ENCODE measurements at regions not wholly inside any gene's neighbourhood (a gene's known extent, or its start where the extent isn't known, plus 50 kb on each side); places are given as distances from the start of the nearest gene placed in this dataset.

GRCh38 chr19:28586474-28586873 lies 626.5 kb downstream of the UQCRFS1 start:
- H3K4me3 ChIP-seq (replicated peaks in 1 of 2; ENCODE audit: low read depth in 2 of 2, low read length in 2 of 2): no peak overlapping the region
- no peak for DNase-seq (ENCODE audit: low read depth in 2 of 2)
- TF ChIP-seq, protein P1, sequence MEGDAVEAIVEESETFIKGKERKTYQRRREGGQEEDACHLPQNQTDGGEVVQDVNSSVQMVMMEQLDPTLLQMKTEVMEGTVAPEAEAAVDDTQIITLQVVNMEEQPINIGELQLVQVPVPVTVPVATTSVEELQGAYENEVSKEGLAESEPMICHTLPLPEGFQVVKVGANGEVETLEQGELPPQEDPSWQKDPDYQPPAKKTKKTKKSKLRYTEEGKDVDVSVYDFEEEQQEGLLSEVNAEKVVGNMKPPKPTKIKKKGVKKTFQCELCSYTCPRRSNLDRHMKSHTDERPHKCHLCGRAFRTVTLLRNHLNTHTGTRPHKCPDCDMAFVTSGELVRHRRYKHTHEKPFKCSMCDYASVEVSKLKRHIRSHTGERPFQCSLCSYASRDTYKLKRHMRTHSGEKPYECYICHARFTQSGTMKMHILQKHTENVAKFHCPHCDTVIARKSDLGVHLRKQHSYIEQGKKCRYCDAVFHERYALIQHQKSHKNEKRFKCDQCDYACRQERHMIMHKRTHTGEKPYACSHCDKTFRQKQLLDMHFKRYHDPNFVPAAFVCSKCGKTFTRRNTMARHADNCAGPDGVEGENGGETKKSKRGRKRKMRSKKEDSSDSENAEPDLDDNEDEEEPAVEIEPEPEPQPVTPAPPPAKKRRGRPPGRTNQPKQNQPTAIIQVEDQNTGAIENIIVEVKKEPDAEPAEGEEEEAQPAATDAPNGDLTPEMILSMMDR (IDR thresholded peaks at IDR 0.05; ENCODE audit: low read depth, low read length): no peak

GRCh38 chr19:28585796-28586195 lies 627.2 kb downstream of the UQCRFS1 start:
- TF ChIP-seq, protein P1 (IDR thresholded peaks at IDR 0.05; ENCODE audit: low read depth, low read length): no peak
- H3K4me3 ChIP-seq (replicated peaks in 1 of 2; ENCODE audit: low read depth in 2 of 2, low read length in 2 of 2): no peak overlapping the region
- no peak for DNase-seq (ENCODE audit: low read depth in 2 of 2)

GRCh38 chr19:28583713-28584112 lies 629.2 kb downstream of the UQCRFS1 start:
- DNase-seq (ENCODE audit: low read depth in 2 of 2): no peak
- no peak overlapping the region for H3K4me3 ChIP-seq (replicated peaks in 1 of 2; ENCODE audit: low read depth in 2 of 2, low read length in 2 of 2)
- TF ChIP-seq, protein P1 (IDR thresholded peaks at IDR 0.05; ENCODE audit: low read depth, low read length): no peak

DNA sequence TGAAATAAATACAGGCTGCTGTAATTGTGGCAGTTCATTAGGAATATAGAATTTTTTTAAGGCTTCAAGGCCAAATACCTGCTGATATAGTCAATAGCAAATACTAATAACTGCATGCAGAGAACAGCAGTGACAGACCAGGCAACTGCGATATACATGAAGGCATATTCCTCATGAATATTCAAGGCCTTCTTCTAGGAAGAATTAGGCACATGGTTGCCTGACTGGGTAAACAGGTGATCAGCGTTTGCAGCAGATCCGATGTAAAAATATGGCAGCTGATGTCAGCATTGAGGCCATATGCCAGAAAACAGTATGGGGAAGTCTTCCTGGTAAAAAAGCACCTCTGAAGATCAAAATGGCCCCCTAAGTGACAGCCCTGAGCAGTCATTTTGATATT lies 629.7 kb downstream of the UQCRFS1 start:
- TF ChIP-seq, protein P1 (IDR thresholded peaks at IDR 0.05; ENCODE audit: low read depth, low read length): no peak
- H3K4me3 ChIP-seq (replicated peaks in 1 of 2; ENCODE audit: low read depth in 2 of 2, low read length in 2 of 2): no peak overlapping the region
- no peak for DNase-seq (ENCODE audit: low read depth in 2 of 2)

DNA sequence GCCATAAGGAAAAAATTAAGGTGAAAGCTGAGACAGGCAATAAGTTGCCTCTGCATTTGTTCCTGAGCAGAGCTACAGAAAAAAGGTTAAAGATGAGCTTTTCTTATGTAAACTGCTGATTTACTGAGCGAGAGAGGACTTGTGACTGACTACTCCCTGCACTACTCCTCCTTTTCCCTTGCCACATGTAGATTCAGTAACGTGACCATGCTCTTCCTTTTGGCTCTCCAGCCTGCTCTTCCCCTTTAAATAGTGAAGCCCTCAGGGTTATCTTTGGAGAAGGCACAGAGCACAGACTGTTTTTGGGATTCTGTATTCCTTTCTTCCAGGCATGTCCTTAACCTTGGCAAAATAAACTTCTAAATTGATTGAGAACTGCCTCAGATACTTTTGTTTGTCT lies 630.2 kb downstream of the UQCRFS1 start:
- TF ChIP-seq, protein P1 (IDR thresholded peaks at IDR 0.05; ENCODE audit: low read depth, low read length): no peak
- DNase-seq (ENCODE audit: low read depth in 2 of 2): no peak
- H3K4me3 ChIP-seq (replicated peaks in 1 of 2; ENCODE audit: low read depth in 2 of 2, low read length in 2 of 2): no peak overlapping the region

GRCh38 chr19:28582344-28582743 lies 630.6 kb downstream of the UQCRFS1 start:
- no peak overlapping the region for H3K4me3 ChIP-seq (replicated peaks in 1 of 2; ENCODE audit: low read depth in 2 of 2, low read length in 2 of 2)
- DNase-seq (ENCODE audit: low read depth in 2 of 2): no peak
- TF ChIP-seq, protein P1 (IDR thresholded peaks at IDR 0.05; ENCODE audit: low read depth, low read length): no peak

GRCh38 chr19:28581468-28581770 lies 631.5 kb downstream of the UQCRFS1 start:
- no peak for DNase-seq (ENCODE audit: low read depth in 2 of 2)
- TF ChIP-seq, protein P1 (IDR thresholded peaks at IDR 0.05; ENCODE audit: low read depth, low read length): no peak
- H3K4me3 ChIP-seq (replicated peaks in 1 of 2; ENCODE audit: low read depth in 2 of 2, low read length in 2 of 2): no peak overlapping the region

Measured in cardiac fibroblast (primary cell).